Endothelial cell of umbilical vein (primary cell): ENCODE measurements at regions not wholly inside any gene's neighbourhood (a gene's known extent, or its start where the extent isn't known, plus 50 kb on each side); places are given as distances from the start of the nearest gene placed in this dataset.

Experiments
- BruUV-seq: library from RNA; stranded (reverse); fragments of 400-500 nt; replicated peaks from 2 replicates; lab custom pipeline; 2021; lab: Mats Ljungman, UMichigan
- CTCF ChIA-PET: fragments of 300-600, 350-600 bp; sonication (Branson Sonifier 250); formaldehyde crosslinking; loops from one replicate; lab custom pipeline; 2021; ENCODE audit warnings: antibody characterized with exemption, inconsistent platforms; lab: Charles Lee
- POLR2A ChIA-PET: fragments of 300-600, 350-600 bp; sonication (Branson Sonifier 250); formaldehyde crosslinking; loops from one replicate; lab custom pipeline; 2021; ENCODE audit warnings: antibody characterized with exemption, inconsistent platforms; lab: Charles Lee
- DNase-seq: peaks from one replicate; pipeline ENCODE4 v3.0.0-alpha.2; 2011; ENCODE audit warnings: low read depth, low spot score
- FAIRE-seq: peaks from 2 replicates; lab custom pipeline; 2011; peaks lifted over from hg19 to GRCh38; lab: Jason Lieb, UNC
- H2AFZ ChIP-seq: 2 replicates; pipeline ENCODE4 v1.6.0; 2012; ENCODE audit warnings: low read depth, low read length, control low read depth, inconsistent platforms
- H3K27ac ChIP-seq: 2 replicates; pipeline ENCODE4 v1.5.1; 2011; ENCODE audit warnings: low read depth, mild to moderate bottlenecking, control low read depth, low read length, moderate library complexity; ENCODE audit not compliant: insufficient read depth
- H3K27me3 ChIP-seq, 2 experiments: 2 replicates each; pipeline versions ENCODE4 v1.6.0 to v1.6.1; 2011; ENCODE audit warnings: low read length in 2 of 2, mixed read lengths in 1 of 2; ENCODE audit not compliant: control insufficient read depth in 2 of 2, insufficient read depth in 2 of 2
- H3K36me3 ChIP-seq, 2 experiments: 2 replicates in 1 of 2; 3 replicates in 1 of 2; pipeline ENCODE4 v1.5.1; 2011; ENCODE audit warnings: low read length in 2 of 2, mild to moderate bottlenecking in 1 of 2, moderate library complexity in 1 of 2; ENCODE audit not compliant: control insufficient read depth in 2 of 2, insufficient read depth in 2 of 2; ENCODE audit errors: extremely low read depth in 1 of 2
- H3K4me1 ChIP-seq: 3 replicates; pipeline ENCODE4 v1.5.1; 2011; ENCODE audit warnings: mild to moderate bottlenecking, low read length; ENCODE audit not compliant: control insufficient read depth, insufficient read depth; ENCODE audit errors: extremely low read depth
- H3K4me2 ChIP-seq: 2 replicates; pipeline ENCODE4 v1.6.1; 2011; ENCODE audit warnings: low read length, control low read depth, mixed read lengths; ENCODE audit not compliant: insufficient read depth
- H3K4me3 ChIP-seq, 3 experiments: fragments of 200-600 bp in 1 of 3; sonication (generic), shearing (Covaris generic) in 1 of 3; replicated peaks in 1 of 3; 2 replicates each; pipeline ENCODE4 v1.5.1; 2011 to 2016; ENCODE audit warnings: control low read depth in 3 of 3, low read length in 3 of 3, mild to moderate bottlenecking in 2 of 3, inconsistent platforms in 1 of 3, low read depth in 1 of 3, moderate library complexity in 1 of 3; ENCODE audit not compliant: insufficient read depth in 1 of 3
- H3K79me2 ChIP-seq: 2 replicates; pipeline ENCODE4 v1.6.0; 2012; ENCODE audit warnings: low read length, inconsistent platforms; ENCODE audit not compliant: control insufficient read depth, insufficient read depth
- H3K9ac ChIP-seq: replicated peaks from 2 replicates; pipeline ENCODE3; 2011; ENCODE audit warnings: low read length, control low read depth; ENCODE audit not compliant: insufficient read depth; ENCODE audit errors: extremely low read depth
- H3K9me1 ChIP-seq: replicated peaks from 3 replicates; pipeline ENCODE4 v1.6.0; 2011; ENCODE audit warnings: mild to moderate bottlenecking, low read length; ENCODE audit not compliant: control insufficient read depth, insufficient read depth; ENCODE audit errors: extremely low read depth
- H3K9me3 ChIP-seq: replicated peaks from 2 replicates; pipeline ENCODE4 v1.5.1; 2012; ENCODE audit warnings: low read length, inconsistent platforms; ENCODE audit not compliant: control insufficient read depth, insufficient read depth
- H4K20me1 ChIP-seq: replicated peaks from 2 replicates; pipeline ENCODE3; 2011; ENCODE audit warnings: mild to moderate bottlenecking, low read length; ENCODE audit not compliant: control insufficient read depth, insufficient read depth; ENCODE audit errors: extremely low read depth
- EZH2 ChIP-seq: IDR thresholded peaks from 2 replicates; pipeline ENCODE4 v1.6.1; 2012; ENCODE audit warnings: borderline replicate concordance, low read depth, mild to moderate bottlenecking, moderate library complexity, low read length, inconsistent platforms; ENCODE audit not compliant: severe bottlenecking
- FOS ChIP-seq: IDR thresholded peaks from 2 replicates; pipeline ENCODE4 v1.6.1; 2011; ENCODE audit warnings: mild to moderate bottlenecking, low read length, moderate library complexity, borderline replicate concordance; ENCODE audit not compliant: insufficient read depth
- GATA2 ChIP-seq: IDR thresholded peaks from 2 replicates; pipeline ENCODE4 v1.7.0; 2011; ENCODE audit warnings: low read depth, mild to moderate bottlenecking, moderate library complexity, mixed read lengths, low read length; ENCODE audit not compliant: insufficient read length, insufficient read depth
- JUN ChIP-seq: IDR thresholded peaks from 2 replicates; pipeline ENCODE4 v1.6.1; 2011; ENCODE audit warnings: borderline replicate concordance, low read depth; ENCODE audit not compliant: insufficient read length, insufficient read depth
- MYC ChIP-seq: IDR thresholded peaks from one replicate; pipeline ENCODE4 v1.6.1; 2011; ENCODE audit warnings: mild to moderate bottlenecking, low read depth, low read length
- POLR2A ChIP-seq: IDR thresholded peaks from 2 replicates; pipeline ENCODE4 v1.6.1; 2012; ENCODE audit warnings: low read depth, mild to moderate bottlenecking, control low read depth, low read length
- POLR2AphosphoS5 ChIP-seq: IDR thresholded peaks from 2 replicates; pipeline ENCODE4 v1.6.1; 2012; ENCODE audit warnings: low read depth, mild to moderate bottlenecking, control low read depth, low read length, moderate library complexity; ENCODE audit not compliant: insufficient read depth
- dilution Hi-C: fragments of 300-500 bp; cut with MboI; formaldehyde crosslinking; loops from one replicate; pipeline ENCODE4 v1.15.0; 2019; ENCODE audit warnings: low sequenced_read_pairs; ENCODE audit not compliant: extremely low pct_ligation_motif_present
- intact Hi-C: fragments of 100-400 bp; cut with micrococcal nuclease; formaldehyde crosslinking; loops from one replicate; pipeline ENCODE4 v1.10.0; 2022
- TF ChIP-seq, protein P1 (sequence below): IDR thresholded peaks from 2 replicates; pipeline ENCODE4 v1.6.1; 2011; ENCODE audit not compliant: insufficient read depth, insufficient read length
- TF ChIP-seq, protein P2 (sequence below), 2 donors: IDR thresholded peaks; 1 replicate in 1 of 2; 2 replicates in 1 of 2; pipeline ENCODE4 v1.5.1; 2011; ENCODE audit warnings: low read length in 2 of 2, mild to moderate bottlenecking in 2 of 2, moderate library complexity in 2 of 2, control low read depth in 1 of 2, inconsistent platforms in 1 of 2, low read depth in 1 of 2; ENCODE audit not compliant: insufficient read depth in 1 of 2; ENCODE audit errors: extremely low read depth in 1 of 2

GRCh38 chr5:152953788-152954483 lies 536.5 kb upstream of the GRIA1 start:
- DNase-seq = no peak
- Histone ChIP-seq H4K20me1 (no peaks in the 10 kb centered on the region), H3K9me1 (no peaks in the 10 kb centered on the region), H3K4me3 (no peak overlapping the region), H3K36me3 (no peaks in the 10 kb centered on the region), H3K27ac (no peak overlapping the region), H3K27me3 (no peaks in the 10 kb centered on the region), H3K4me2 (no peak overlapping the region), H2AFZ (no peak overlapping the region), H3K4me1 (no peaks in the 10 kb centered on the region), H3K9me3 (peaks cover 2% of the 10 kb centered on the region), H3K79me2 (no peaks in the 10 kb centered on the region), H3K9ac (no peak overlapping the region)
- dilution Hi-C loops (no loop called here), intact Hi-C loops (no loop called here)
- BruUV-seq = no TSS peak
- CTCF ChIA-PET = no interaction called here
- no peak for FAIRE-seq
- POLR2A ChIA-PET = no interaction called here
- TF ChIP-seq GATA2 (no peak), MYC (no peak), JUN (no peak), POLR2AphosphoS5 (no peak), POLR2A (no peak), FOS (no peak), EZH2 (no peak)
- TF ChIP-seq, protein P1, sequence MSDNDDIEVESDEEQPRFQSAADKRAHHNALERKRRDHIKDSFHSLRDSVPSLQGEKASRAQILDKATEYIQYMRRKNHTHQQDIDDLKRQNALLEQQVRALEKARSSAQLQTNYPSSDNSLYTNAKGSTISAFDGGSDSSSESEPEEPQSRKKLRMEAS = no peak
- TF ChIP-seq, protein P2, sequence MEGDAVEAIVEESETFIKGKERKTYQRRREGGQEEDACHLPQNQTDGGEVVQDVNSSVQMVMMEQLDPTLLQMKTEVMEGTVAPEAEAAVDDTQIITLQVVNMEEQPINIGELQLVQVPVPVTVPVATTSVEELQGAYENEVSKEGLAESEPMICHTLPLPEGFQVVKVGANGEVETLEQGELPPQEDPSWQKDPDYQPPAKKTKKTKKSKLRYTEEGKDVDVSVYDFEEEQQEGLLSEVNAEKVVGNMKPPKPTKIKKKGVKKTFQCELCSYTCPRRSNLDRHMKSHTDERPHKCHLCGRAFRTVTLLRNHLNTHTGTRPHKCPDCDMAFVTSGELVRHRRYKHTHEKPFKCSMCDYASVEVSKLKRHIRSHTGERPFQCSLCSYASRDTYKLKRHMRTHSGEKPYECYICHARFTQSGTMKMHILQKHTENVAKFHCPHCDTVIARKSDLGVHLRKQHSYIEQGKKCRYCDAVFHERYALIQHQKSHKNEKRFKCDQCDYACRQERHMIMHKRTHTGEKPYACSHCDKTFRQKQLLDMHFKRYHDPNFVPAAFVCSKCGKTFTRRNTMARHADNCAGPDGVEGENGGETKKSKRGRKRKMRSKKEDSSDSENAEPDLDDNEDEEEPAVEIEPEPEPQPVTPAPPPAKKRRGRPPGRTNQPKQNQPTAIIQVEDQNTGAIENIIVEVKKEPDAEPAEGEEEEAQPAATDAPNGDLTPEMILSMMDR (IDR thresholded peaks at IDR 0.05; ENCODE audit: extremely low read depth in 1 of 2, insufficient read depth in 1 of 2, low read depth in 1 of 2, low read length in 2 of 2) = no peak
